ENCODE measurements at regions not wholly inside any gene's neighbourhood (a gene's known extent, or its start where the extent isn't known, plus 50 kb on each side); places are given as distances from the start of the nearest gene placed in this dataset.
"Not testable (repeated sequence)": the region's sequence is repeated elsewhere in the genome, so short reads cannot be mapped to it uniquely, and the experiment has no call there.

GRCh38 chr6:56875961-56876360 is 78.9 kb upstream of the BEND6 start:
- DNase-seq (ENCODE audit: low read depth in 1 of 2, low spot score in 2 of 2) = no peak
- Histone ChIP-seq H3K36me3 (no peaks in the 10 kb centered on the region), H3K4me3 (no peak overlapping the region), H3K4me1 (replicated peaks) (no peaks in the 10 kb centered on the region), H3K9me3 (replicated peaks) (no peaks in the 10 kb centered on the region), H3K27ac (no peak overlapping the region), H3K27me3 (replicated peaks) (no peaks in the 10 kb centered on the region)

DNA sequence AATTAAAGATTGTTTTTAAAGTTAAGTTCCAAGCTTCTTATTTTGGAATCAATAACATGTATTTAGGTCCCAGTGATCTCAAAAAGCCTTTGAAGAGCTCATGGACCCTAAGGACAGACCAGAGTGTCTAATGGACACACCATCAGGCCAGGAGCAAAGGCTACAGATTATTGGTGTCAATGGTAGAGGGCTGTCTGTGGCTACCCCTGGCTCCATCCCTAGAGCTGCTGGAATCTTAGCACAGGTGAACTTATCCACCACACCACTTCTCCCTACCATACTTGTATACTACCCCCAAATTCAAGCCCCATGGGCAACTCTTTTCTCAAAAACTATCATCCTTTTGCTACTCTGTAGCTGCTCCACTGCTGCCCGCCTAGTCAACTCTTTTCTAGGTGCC is 79.4 kb upstream of the BEND6 start:
- H3K4me1 ChIP-seq (replicated peaks) = no peaks in the 10 kb centered on the region
- no peaks in the 10 kb centered on the region for H3K27me3 ChIP-seq (replicated peaks)
- H3K27ac ChIP-seq = no peak overlapping the region
- DNase-seq (ENCODE audit: low read depth in 1 of 2, low spot score in 2 of 2) = no peak
- H3K9me3 ChIP-seq (replicated peaks) = no peaks in the 10 kb centered on the region
- no peaks in the 10 kb centered on the region for H3K36me3 ChIP-seq
- no peak overlapping the region for H3K4me3 ChIP-seq

DNA sequence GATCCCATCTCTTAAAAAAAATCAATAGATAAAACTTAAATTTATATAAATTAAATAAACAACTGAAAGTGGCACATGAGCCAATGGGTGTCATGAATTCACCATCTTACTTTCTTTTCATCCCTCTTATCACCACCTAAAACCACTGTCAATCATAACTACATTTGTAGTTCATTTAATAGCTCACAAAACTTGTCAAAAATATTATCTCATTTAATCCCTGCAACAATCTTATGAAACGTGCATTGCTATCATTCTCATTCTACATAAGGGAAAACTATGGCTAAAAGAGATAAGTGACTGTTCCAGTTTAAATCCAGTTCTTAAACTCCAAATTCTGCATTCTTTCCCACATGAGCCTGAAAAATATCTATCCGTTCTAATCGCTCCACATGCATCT is 80.6 kb upstream of the BEND6 start:
- H3K4me1 ChIP-seq (replicated peaks) = peaks cover 5% of the 10 kb centered on the region
- no peaks in the 10 kb centered on the region for H3K36me3 ChIP-seq
- no peaks in the 10 kb centered on the region for H3K27me3 ChIP-seq (replicated peaks)

GRCh38 chr6:56870053-56870452 is 84.9 kb upstream of the BEND6 start:
- H3K27me3 ChIP-seq (replicated peaks); H3K36me3 ChIP-seq; H3K27ac ChIP-seq; H3K9me3 ChIP-seq (replicated peaks); DNase-seq (ENCODE audit: low read depth in 1 of 2, low spot score in 2 of 2); H3K4me3 ChIP-seq: not testable (repeated sequence)
- H3K4me1 ChIP-seq (replicated peaks) = peaks cover 40% of the 10 kb centered on the region

More for the DNA sequence above, 80.6 kb upstream of the BEND6 start:
- Histone ChIP-seq H3K4me3 (no peak overlapping the region), H3K27ac (no peak overlapping the region), H3K9me3 (replicated peaks) (no peaks in the 10 kb centered on the region)
- no peak for DNase-seq (ENCODE audit: low read depth in 1 of 2, low spot score in 2 of 2)

DNA sequence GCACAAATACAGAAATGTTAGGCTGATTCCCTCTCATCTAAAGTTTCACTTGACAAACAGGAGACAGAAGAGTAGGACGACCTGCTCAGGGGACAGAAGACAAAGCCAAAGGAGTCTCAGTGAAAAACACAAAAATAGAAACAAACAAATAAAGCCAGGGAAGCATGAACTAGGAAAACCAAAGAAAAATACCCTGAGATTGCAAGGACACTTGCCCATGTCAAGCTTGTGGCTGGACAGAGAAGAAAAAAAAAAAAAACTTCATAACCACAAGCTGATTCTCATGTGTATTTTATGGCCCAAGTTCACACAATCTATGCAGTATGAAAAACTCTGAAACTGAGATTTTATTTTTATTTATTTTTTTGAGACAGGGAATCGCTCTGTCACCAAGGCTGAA is 85.6 kb upstream of the BEND6 start:
- Histone ChIP-seq H3K36me3 (no peaks in the 10 kb centered on the region), H3K27me3 (replicated peaks) (no peaks in the 10 kb centered on the region), H3K4me3 (no peak overlapping the region), H3K9me3 (replicated peaks) (no peaks in the 10 kb centered on the region), H3K27ac (peak overlapping the region; percentile 63), H3K4me1 (replicated peaks) (peaks cover 47% of the 10 kb centered on the region)
- no peak for DNase-seq (ENCODE audit: low read depth in 1 of 2, low spot score in 2 of 2)

DNA sequence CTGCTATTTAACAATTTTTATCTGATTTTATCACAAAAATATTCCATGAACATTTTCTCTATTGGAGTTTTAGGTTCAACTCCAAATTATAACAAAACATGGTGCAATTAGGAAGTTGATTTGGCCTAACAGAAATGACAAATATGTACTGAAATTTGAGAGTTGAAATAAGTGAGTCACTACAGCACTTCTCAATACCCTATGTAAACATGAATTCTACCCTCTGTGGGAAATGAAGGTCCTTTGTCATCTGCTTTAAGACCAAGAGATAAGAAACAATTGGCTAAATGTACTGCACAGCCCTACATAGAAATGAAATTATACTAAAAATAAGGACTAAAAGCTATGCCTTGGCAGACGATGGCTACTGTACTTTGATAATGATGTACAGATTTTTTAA is 86.2 kb upstream of the BEND6 start:
- H3K36me3 ChIP-seq = no peaks in the 10 kb centered on the region
- peaks cover 54% of the 10 kb centered on the region for H3K4me1 ChIP-seq (replicated peaks)
- H3K9me3 ChIP-seq (replicated peaks) = no peaks in the 10 kb centered on the region
- H3K27me3 ChIP-seq (replicated peaks) = no peaks in the 10 kb centered on the region
- H3K4me3 ChIP-seq = no peak overlapping the region
- peak in 1 of 2 experiments; percentile 56 for DNase-seq (ENCODE audit: low read depth in 1 of 2, low spot score in 2 of 2)
- peak overlapping the region; percentile 63 for H3K27ac ChIP-seq

DNA sequence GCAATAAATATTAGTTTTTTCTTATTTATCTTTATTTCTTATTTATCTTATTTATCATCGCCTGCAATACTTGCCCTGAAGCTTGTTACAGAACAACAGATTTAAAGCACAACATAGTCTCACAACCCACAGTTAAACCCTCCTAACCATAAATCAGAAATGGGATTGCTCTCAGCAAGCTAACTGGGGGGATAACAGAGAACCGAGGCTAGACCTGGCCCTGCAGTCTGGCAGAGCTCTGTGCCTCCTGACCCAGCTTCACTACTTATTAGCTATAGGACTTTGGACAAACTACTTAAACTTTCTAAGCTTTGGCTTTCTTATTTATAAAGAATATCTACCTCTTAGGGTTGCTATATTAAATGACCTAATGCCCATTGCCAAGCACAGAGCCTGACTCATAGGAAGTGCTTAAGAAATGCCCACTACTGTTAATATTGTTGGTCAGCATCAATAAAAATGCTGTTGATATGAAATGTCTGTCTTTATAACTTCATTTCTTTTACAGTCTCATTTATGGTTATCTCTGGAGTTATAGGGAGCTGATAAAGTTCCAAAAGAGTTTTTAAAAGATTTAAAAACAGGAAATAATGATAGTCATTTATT is 87.9 kb upstream of the BEND6 start:
- Histone ChIP-seq H3K9me3 (replicated peaks) (no peaks in the 10 kb centered on the region), H3K4me3 (no peak overlapping the region), H3K4me1 (replicated peaks) (peaks cover 70% of the 10 kb centered on the region), H3K27ac (peak overlapping the region; percentile 63), H3K27me3 (replicated peaks) (no peaks in the 10 kb centered on the region), H3K36me3 (no peaks in the 10 kb centered on the region)
- DNase-seq (ENCODE audit: low read depth in 1 of 2, low spot score in 2 of 2) = peak in 1 of 2 experiments; percentile 11

- H3K9me3 ChIP-seq (replicated peaks) = no peaks in the 10 kb centered on the region
- no peak overlapping the region for H3K27ac ChIP-seq
- no peak overlapping the region for H3K4me3 ChIP-seq
- no peaks in the 10 kb centered on the region for H3K36me3 ChIP-seq
- peaks cover 76% of the 10 kb centered on the region for H3K4me1 ChIP-seq (replicated peaks)
- no peaks in the 10 kb centered on the region for H3K27me3 ChIP-seq (replicated peaks)
- DNase-seq (ENCODE audit: low read depth in 1 of 2, low spot score in 2 of 2) = no peak
Measured at GRCh38 chr6:56865081-56865875, 89.6 kb upstream of the BEND6 start.

- DNase-seq (ENCODE audit: low read depth in 1 of 2, low spot score in 2 of 2) = peak in 1 of 2 experiments; percentile 50
- Histone ChIP-seq H3K4me1 (replicated peaks) (peaks cover 74% of the 10 kb centered on the region), H3K27ac (peak overlapping the region; percentile 74), H3K9me3 (replicated peaks) (no peaks in the 10 kb centered on the region), H3K4me3 (no peak overlapping the region), H3K27me3 (replicated peaks) (no peaks in the 10 kb centered on the region), H3K36me3 (no peaks in the 10 kb centered on the region)
Measured at GRCh38 chr6:56864171-56864616, 90.7 kb upstream of the BEND6 start.

- H3K4me3 ChIP-seq = no peak overlapping the region
- DNase-seq (ENCODE audit: low read depth in 1 of 2, low spot score in 2 of 2) = peak; percentile 71 to 74
- H3K27me3 ChIP-seq (replicated peaks) = no peaks in the 10 kb centered on the region
Measured at GRCh38 chr6:56863366-56863765, 91.5 kb upstream of the BEND6 start.

GRCh38 chr6:56862415-56863175 is 92.3 kb upstream of the BEND6 start:
- H3K4me3 ChIP-seq = no peak overlapping the region
- no peaks in the 10 kb centered on the region for H3K36me3 ChIP-seq
- peak in 1 of 2 experiments; percentile 28 for DNase-seq (ENCODE audit: low read depth in 1 of 2, low spot score in 2 of 2)

More at GRCh38 chr6:56863366-56863765, 91.5 kb upstream of the BEND6 start:
- H3K27ac ChIP-seq = peak overlapping the region; percentile 74
- peaks cover 66% of the 10 kb centered on the region for H3K4me1 ChIP-seq (replicated peaks)
- no peaks in the 10 kb centered on the region for H3K36me3 ChIP-seq
- no peaks in the 10 kb centered on the region for H3K9me3 ChIP-seq (replicated peaks)

DNA sequence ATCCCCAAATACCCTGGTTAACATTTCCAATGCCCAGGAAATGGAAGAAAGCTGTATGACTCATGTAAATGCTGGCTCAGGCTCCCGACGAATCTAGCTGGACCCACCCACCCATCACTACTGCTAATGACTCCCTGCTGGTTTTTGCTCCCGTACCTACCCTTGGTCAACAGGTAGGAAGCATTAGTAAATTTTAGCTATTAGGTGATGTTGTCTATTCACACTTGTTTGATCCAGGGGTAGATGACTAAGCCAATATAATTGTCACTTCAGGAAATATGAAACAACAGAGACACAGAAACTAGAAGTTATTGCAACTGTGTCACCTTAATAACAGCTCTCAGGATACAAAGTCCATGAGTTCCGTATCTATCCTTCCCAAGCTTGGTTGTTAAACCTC is 94.4 kb upstream of the BEND6 start:
- H3K36me3 ChIP-seq = no peaks in the 10 kb centered on the region
- H3K4me3 ChIP-seq = no peak overlapping the region
- no peaks in the 10 kb centered on the region for H3K27me3 ChIP-seq (replicated peaks)
- H3K4me1 ChIP-seq (replicated peaks) = peaks cover 44% of the 10 kb centered on the region
- H3K27ac ChIP-seq = no peak overlapping the region
- no peak for DNase-seq (ENCODE audit: low read depth in 1 of 2, low spot score in 2 of 2)
- H3K9me3 ChIP-seq (replicated peaks) = no peaks in the 10 kb centered on the region

More at GRCh38 chr6:56862415-56863175, 92.3 kb upstream of the BEND6 start:
- H3K27ac ChIP-seq = peak overlapping the region; percentile 74
- H3K9me3 ChIP-seq (replicated peaks) = no peaks in the 10 kb centered on the region
- no peaks in the 10 kb centered on the region for H3K27me3 ChIP-seq (replicated peaks)
- H3K4me1 ChIP-seq (replicated peaks) = peaks cover 58% of the 10 kb centered on the region

DNA sequence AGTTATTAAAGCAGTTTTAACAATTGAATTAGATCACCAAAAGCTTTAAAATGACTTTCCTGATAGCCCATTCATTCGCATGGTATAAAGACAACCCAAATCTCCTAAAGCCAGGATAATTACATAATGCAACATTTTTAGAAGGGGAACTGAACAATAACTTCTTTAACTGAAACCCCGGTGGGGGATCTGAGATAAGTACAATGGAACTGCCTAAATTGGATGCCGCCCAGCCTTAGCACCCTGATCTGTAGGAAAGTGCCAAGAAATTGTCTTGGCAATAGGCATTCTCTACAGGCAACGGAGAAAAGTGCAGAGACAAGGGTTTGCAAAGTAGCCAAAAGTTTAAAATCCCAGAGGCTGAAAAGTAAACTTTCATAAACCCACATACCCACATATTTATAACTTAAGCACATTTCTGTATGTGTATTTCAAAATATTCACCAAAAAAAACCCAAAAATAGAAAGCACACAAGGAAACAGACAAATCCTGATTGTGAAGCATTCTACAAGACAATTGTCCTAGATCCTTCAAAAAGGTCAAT is 98.8 kb upstream of the BEND6 start:
- DNase-seq (ENCODE audit: low read depth in 1 of 2, low spot score in 2 of 2) = no peak
- H3K9me3 ChIP-seq (replicated peaks) = no peaks in the 10 kb centered on the region
- H3K36me3 ChIP-seq = no peaks in the 10 kb centered on the region
- H3K27me3 ChIP-seq (replicated peaks) = no peaks in the 10 kb centered on the region
- H3K27ac ChIP-seq = no peak overlapping the region
- peaks cover 23% of the 10 kb centered on the region for H3K4me1 ChIP-seq (replicated peaks)
- no peak overlapping the region for H3K4me3 ChIP-seq

Data from SJSA1 (cell line).